ENCODE measurements at regions not wholly inside any gene's neighbourhood (a gene's known extent, or its start where the extent isn't known, plus 50 kb on each side); places are given as distances from the start of the nearest gene placed in this dataset.

DNA sequence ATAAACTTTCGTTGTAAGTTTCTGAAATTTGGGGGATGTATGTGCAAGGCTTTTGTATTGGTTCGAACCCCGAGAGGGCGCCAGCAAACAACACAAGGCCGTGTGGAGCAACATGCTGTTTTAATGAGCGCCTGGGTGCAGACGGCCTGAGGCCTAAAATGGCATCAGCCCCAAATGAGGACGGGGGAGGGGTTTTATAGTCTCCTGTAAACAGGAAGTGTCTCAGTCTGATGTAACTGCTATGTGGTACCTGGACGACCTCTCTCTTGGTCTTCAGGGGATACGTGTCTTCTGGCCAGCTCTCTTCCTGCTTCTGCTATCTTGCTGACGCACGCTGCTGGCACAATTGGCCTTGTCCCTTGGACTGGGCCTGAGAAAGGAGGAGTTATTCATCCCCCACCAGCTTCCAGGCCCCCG is 1348.0 kb downstream of the ADGRL3 start:
- TF ChIP-seq, protein P1, sequence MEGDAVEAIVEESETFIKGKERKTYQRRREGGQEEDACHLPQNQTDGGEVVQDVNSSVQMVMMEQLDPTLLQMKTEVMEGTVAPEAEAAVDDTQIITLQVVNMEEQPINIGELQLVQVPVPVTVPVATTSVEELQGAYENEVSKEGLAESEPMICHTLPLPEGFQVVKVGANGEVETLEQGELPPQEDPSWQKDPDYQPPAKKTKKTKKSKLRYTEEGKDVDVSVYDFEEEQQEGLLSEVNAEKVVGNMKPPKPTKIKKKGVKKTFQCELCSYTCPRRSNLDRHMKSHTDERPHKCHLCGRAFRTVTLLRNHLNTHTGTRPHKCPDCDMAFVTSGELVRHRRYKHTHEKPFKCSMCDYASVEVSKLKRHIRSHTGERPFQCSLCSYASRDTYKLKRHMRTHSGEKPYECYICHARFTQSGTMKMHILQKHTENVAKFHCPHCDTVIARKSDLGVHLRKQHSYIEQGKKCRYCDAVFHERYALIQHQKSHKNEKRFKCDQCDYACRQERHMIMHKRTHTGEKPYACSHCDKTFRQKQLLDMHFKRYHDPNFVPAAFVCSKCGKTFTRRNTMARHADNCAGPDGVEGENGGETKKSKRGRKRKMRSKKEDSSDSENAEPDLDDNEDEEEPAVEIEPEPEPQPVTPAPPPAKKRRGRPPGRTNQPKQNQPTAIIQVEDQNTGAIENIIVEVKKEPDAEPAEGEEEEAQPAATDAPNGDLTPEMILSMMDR (IDR thresholded peaks at IDR 0.05; ENCODE audit: low read length): no peak
- TF ChIP-seq EZH2 (optimal IDR thresholded peaks at IDR 0.05; ENCODE audit: low read depth, low read length): no peak
